Neuronal stem cell (in vitro differentiated cells): ENCODE measurements at regions not wholly inside any gene's neighbourhood (a gene's known extent, or its start where the extent isn't known, plus 50 kb on each side); places are given as distances from the start of the nearest gene placed in this dataset.

Source experiments
- DNase-seq: peaks from one replicate; pipeline ENCODE4 v3.0.0-alpha.2; 2013; ENCODE audit warnings: low spot score
- H2AFZ ChIP-seq: one replicate; pipeline ENCODE4 v1.6.1; 2013; ENCODE audit warnings: mild to moderate bottlenecking, low read length, inconsistent platforms
- H2AK5ac ChIP-seq: 2 replicates; pipeline ENCODE4 v1.6.1; 2013; ENCODE audit warnings: low read depth, mild to moderate bottlenecking, inconsistent platforms, low read length, moderate library complexity, mixed read lengths
- H2BK120ac ChIP-seq: 2 replicates; pipeline ENCODE4 v1.6.1; 2013; ENCODE audit warnings: low read depth, mild to moderate bottlenecking, inconsistent platforms, low read length, moderate library complexity, mixed read lengths
- H2BK12ac ChIP-seq: one replicate; pipeline ENCODE4 v1.6.1; 2013; ENCODE audit warnings: low read length, inconsistent platforms
- H2BK15ac ChIP-seq: 2 replicates; pipeline ENCODE4 v1.6.1; 2013; ENCODE audit warnings: mild to moderate bottlenecking, low read length, inconsistent platforms, mixed read lengths
- H2BK5ac ChIP-seq: one replicate; pipeline ENCODE4 v1.6.1; 2013; ENCODE audit warnings: inconsistent platforms, mild to moderate bottlenecking, low read length, moderate library complexity
- H3K14ac ChIP-seq: one replicate; pipeline ENCODE4 v1.6.1; 2013; ENCODE audit warnings: low read length, inconsistent platforms
- H3K18ac ChIP-seq: 2 replicates; pipeline ENCODE4 v1.6.1; 2013; ENCODE audit warnings: low read length, inconsistent platforms
- H3K23ac ChIP-seq: 2 replicates; pipeline ENCODE4 v1.6.1; 2013; ENCODE audit warnings: low read depth, mild to moderate bottlenecking, mixed read lengths, low read length, inconsistent platforms; ENCODE audit not compliant: poor library complexity
- H3K27ac ChIP-seq: replicated peaks from 3 replicates; pipeline ENCODE4 v1.5.1; 2013; ENCODE audit warnings: low read length, inconsistent platforms
- H3K27me3 ChIP-seq, 3 experiments: 2 replicates each; pipeline ENCODE4 v1.6.1; 2013; ENCODE audit warnings: low read length in 3 of 3, mild to moderate bottlenecking in 2 of 3, inconsistent platforms in 1 of 3, low read depth in 1 of 3, mixed read lengths in 1 of 3, moderate library complexity in 1 of 3; ENCODE audit not compliant: control insufficient read depth in 3 of 3, insufficient read depth in 3 of 3
- H3K36me3 ChIP-seq, 2 donors: replicated peaks in 1 of 2; 2 replicates each; pipeline ENCODE4 v1.6.1; 2013; ENCODE audit warnings: low read length in 2 of 2; ENCODE audit not compliant: control insufficient read depth in 2 of 2, insufficient read depth in 2 of 2
- H3K4ac ChIP-seq: 2 replicates; pipeline ENCODE4 v1.6.1; 2013; ENCODE audit warnings: inconsistent platforms, mild to moderate bottlenecking, low read length, moderate library complexity
- H3K4me1 ChIP-seq, 2 donors: 1 replicate in 1 of 2; 2 replicates in 1 of 2; pipeline ENCODE4 v1.6.1; 2013; ENCODE audit warnings: low read length in 2 of 2, low read depth in 1 of 2; ENCODE audit not compliant: control insufficient read depth in 2 of 2, insufficient read depth in 1 of 2
- H3K4me2 ChIP-seq: one replicate; pipeline ENCODE4 v1.6.1; 2013; ENCODE audit warnings: mild to moderate bottlenecking, low read length, inconsistent platforms; ENCODE audit not compliant: insufficient read depth, poor library complexity, severe bottlenecking
- H3K4me3 ChIP-seq, 2 donors: 2 replicates each; pipeline ENCODE4 v1.5.1; 2013; ENCODE audit warnings: low read length in 2 of 2, mild to moderate bottlenecking in 2 of 2, inconsistent platforms in 1 of 2, moderate library complexity in 1 of 2
- H3K79me1 ChIP-seq: one replicate; pipeline ENCODE4 v1.6.1; 2013; ENCODE audit warnings: low read depth, mild to moderate bottlenecking, inconsistent platforms, low read length, moderate library complexity
- H3K9ac ChIP-seq: one replicate; pipeline ENCODE4 v1.6.1; 2013; ENCODE audit warnings: mild to moderate bottlenecking, low read depth, low read length, inconsistent platforms; ENCODE audit not compliant: poor library complexity
- H3K9me3 ChIP-seq, 2 donors: replicated peaks in 1 of 2; 2 replicates each; pipeline versions ENCODE3 to v1.6.1; 2013; ENCODE audit warnings: low read length in 2 of 2, mild to moderate bottlenecking in 2 of 2, inconsistent platforms in 1 of 2, low read depth in 1 of 2, mixed read lengths in 1 of 2, moderate library complexity in 1 of 2; ENCODE audit not compliant: control insufficient read depth in 2 of 2, insufficient read depth in 1 of 2
- H4K8ac ChIP-seq: one replicate; pipeline ENCODE4 v1.6.1; 2013; ENCODE audit warnings: low read depth, mild to moderate bottlenecking, inconsistent platforms, low read length, moderate library complexity
- H4K91ac ChIP-seq: one replicate; pipeline ENCODE4 v1.6.1; 2013; ENCODE audit warnings: low read length, low read depth, mild to moderate bottlenecking, inconsistent platforms; ENCODE audit not compliant: poor library complexity
- WGBS, 2 donors: extraction: QIAGEN DNeasy Blood & Tissue Kit; methylation state at CpG; one replicate each; pipeline ENCODE4 v1.1.7; 2013; ENCODE audit warnings: missing lambda C conversion rate in 2 of 2, mixed read lengths in 1 of 2; ENCODE audit not compliant: insufficient read length in 2 of 2, insufficient replicate concordance in 1 of 2; ENCODE audit errors: extremely low coverage in 2 of 2; 5-methylcytosine and 5-hydroxymethylcytosine counted together

DNA sequence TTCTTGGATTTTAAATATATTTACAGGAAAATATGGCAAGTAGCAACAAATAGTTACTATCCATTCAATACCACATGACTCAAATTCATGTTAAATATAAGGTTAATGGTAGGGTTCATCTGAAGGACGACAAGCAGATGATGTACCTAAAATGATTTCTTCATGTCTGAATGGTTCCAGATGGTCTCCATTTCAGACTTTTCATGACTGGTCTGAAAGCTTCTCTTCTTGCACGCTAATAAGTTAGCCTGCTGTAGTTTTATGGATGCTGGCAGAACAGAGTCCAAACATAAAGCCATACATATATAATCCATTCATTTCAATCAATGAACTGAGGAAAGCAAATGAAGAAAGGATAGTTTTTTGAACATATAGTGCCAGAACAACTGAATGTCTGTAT lies 257.0 kb upstream of the MGAT4C start:
- Histone ChIP-seq H2BK120ac (no peak overlapping the region), H3K79me1 (no peaks in the 10 kb centered on the region), H4K8ac (no peak overlapping the region), H3K4me3 (no peak overlapping the region), H2BK5ac (no peak overlapping the region), H3K18ac (no peak overlapping the region), H3K27me3 (no peaks in the 10 kb centered on the region), H3K4me1 (peaks cover 0 to 7% of the 10 kb centered on the region in 2 donors), H3K27ac (no peak overlapping the region), H3K36me3 (no peaks in the 10 kb centered on the region), H2AK5ac (no peak overlapping the region), H3K14ac (no peak overlapping the region), H3K4me2 (no peak overlapping the region), H4K91ac (no peak overlapping the region), H3K23ac (no peak overlapping the region), H3K9me3 (no peaks in the 10 kb centered on the region), H3K9ac (no peak overlapping the region), H2AFZ (peak overlapping the region; percentile 86), H2BK12ac (no peak overlapping the region), H3K4ac (no peak overlapping the region), H2BK15ac (no peak overlapping the region)
- no peak for DNase-seq
- WGBS, 2 donors: no CpG with 5 or more reads among the region's 2 CpGs

DNA sequence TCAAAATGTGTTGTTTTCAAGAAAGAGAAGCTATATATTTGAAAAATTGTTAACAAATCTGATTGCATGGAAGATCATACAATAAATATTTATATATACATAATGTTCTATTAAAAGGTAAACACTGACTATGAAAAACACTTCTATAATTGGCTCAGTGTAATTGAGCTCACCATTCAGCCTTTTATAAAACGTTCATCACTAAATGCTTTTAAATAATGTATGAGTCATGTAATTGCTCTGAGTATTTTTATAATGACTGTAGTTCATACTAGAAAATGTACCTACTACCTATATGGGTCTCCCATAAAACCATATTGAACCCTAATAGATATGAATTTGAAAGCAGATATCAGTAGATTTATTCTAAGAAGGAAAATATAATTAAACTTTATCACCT lies 240.4 kb upstream of the MGAT4C start:
- H3K4me2 ChIP-seq: no peak overlapping the region
- no peak overlapping the region for H3K14ac ChIP-seq
- H3K9ac ChIP-seq: no peak overlapping the region
- no peak overlapping the region for H3K4me3 ChIP-seq
- H2BK15ac ChIP-seq: no peak overlapping the region
- H3K27ac ChIP-seq: no peak overlapping the region
- H3K27me3 ChIP-seq: no peaks in the 10 kb centered on the region
- no peak overlapping the region for H2BK120ac ChIP-seq
- no peak for DNase-seq
- WGBS, 2 donors: no CpG with 5 or more reads among the region's 1 CpG
- H4K8ac ChIP-seq: no peak overlapping the region
- H2AK5ac ChIP-seq: no peak overlapping the region
- no peaks in the 10 kb centered on the region for H3K36me3 ChIP-seq
- no peaks in the 10 kb centered on the region for H3K9me3 ChIP-seq
- no peak overlapping the region for H4K91ac ChIP-seq
- H3K23ac ChIP-seq: no peak overlapping the region
- no peak overlapping the region for H3K18ac ChIP-seq
- no peak overlapping the region for H3K4ac ChIP-seq
- no peaks in the 10 kb centered on the region for H3K79me1 ChIP-seq
- no peak overlapping the region for H2BK12ac ChIP-seq
- H3K4me1 ChIP-seq: peaks cover 0 to 2% of the 10 kb centered on the region in 2 donors
- no peak overlapping the region for H2BK5ac ChIP-seq
- no peak overlapping the region for H2AFZ ChIP-seq

DNA sequence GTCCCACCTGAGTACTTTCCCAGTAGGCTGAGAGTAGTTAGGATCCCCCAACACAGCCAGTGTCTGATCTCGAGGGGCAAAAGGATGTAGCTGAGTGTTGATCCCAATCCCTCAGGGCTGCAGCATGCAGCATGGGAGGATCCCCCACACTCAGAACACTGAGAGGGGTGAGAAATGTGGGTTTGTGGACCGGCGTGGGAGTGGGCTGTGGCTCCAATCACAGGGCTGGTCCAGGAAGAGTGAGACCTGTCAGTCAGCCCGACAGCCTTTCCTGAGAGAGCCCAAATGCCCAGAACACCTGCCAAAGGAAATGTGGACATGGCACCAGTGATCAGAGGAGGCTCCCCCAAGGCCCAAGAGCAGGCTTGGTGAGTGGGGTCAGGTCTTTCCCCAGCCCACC lies 228.3 kb upstream of the MGAT4C start:
- Histone ChIP-seq H3K4me1 (no peaks in the 10 kb centered on the region), H2AFZ (peak overlapping the region; percentile 10), H3K14ac (no peak overlapping the region), H2AK5ac (no peak overlapping the region), H3K4ac (no peak overlapping the region), H2BK12ac (peak overlapping the region; percentile 10), H3K9ac (no peak overlapping the region), H3K79me1 (no peaks in the 10 kb centered on the region), H4K8ac (no peak overlapping the region), H3K27me3 (no peaks in the 10 kb centered on the region), H3K4me3 (no peak overlapping the region), H3K18ac (peak overlapping the region; percentile 9), H2BK5ac (no peak overlapping the region), H4K91ac (peak overlapping the region; percentile 53), H2BK15ac (no peak overlapping the region), H2BK120ac (no peak overlapping the region), H3K23ac (no peak overlapping the region), H3K9me3 (no peaks in the 10 kb centered on the region), H3K36me3 (no peaks in the 10 kb centered on the region), H3K27ac (no peak overlapping the region), H3K4me2 (no peak overlapping the region)
- no peak for DNase-seq
- no CpG with 5 or more reads among the region's 4 CpGs for WGBS, 2 donors

DNA sequence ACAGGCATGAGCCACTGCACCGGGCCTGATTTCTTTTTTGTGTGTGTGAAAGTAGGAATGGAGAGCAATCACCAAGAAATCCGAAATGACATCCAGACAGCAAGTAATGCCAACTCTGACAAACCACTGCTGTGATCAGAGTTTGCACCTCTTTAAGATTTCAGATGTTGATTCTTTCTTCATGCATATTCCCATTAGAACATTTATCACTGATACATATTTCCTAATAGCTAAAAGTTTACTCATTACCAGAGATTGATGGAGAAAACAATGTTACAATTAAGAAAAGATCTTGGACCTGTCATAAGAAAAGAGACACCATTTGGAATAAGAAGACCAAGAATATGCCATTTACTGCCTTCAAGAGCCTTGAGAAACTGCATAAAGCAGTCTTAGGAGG lies 217.0 kb upstream of the MGAT4C start:
- no peaks in the 10 kb centered on the region for H3K9me3 ChIP-seq
- H3K79me1 ChIP-seq: no peaks in the 10 kb centered on the region
- H2BK5ac ChIP-seq: no peak overlapping the region
- H2BK120ac ChIP-seq: no peak overlapping the region
- no peak overlapping the region for H3K27ac ChIP-seq
- H3K18ac ChIP-seq: no peak overlapping the region
- WGBS, 2 donors: no CpG with 5 or more reads among the region's 2 CpGs
- no peak overlapping the region for H2AK5ac ChIP-seq
- no peak overlapping the region for H2BK15ac ChIP-seq
- no peak overlapping the region for H4K8ac ChIP-seq
- H3K23ac ChIP-seq: no peak overlapping the region
- no peak overlapping the region for H3K4me2 ChIP-seq
- no peaks in the 10 kb centered on the region for H3K36me3 ChIP-seq
- no peak overlapping the region for H2BK12ac ChIP-seq
- H3K9ac ChIP-seq: no peak overlapping the region
- no peak overlapping the region for H3K4ac ChIP-seq
- no peaks in the 10 kb centered on the region for H3K27me3 ChIP-seq
- DNase-seq: no peak
- H3K4me1 ChIP-seq: no peaks in the 10 kb centered on the region
- H3K4me3 ChIP-seq: no peak overlapping the region
- H4K91ac ChIP-seq: no peak overlapping the region
- H3K14ac ChIP-seq: no peak overlapping the region
- no peak overlapping the region for H2AFZ ChIP-seq
